Activated T-helper 2 cell treated with anti-CD3 and anti-CD28 coated beads, Interferon-gamma antibody, Interleukin-2, Interleukin-4, amounts not matched to agents 10 μg/mL and 5 μg/mL and 100 μg/mL, durations not matched to agents 14 hours and 24 hours and 36 hours (primary cell): ENCODE measurements at regions not wholly inside any gene's neighbourhood (a gene's known extent, or its start where the extent isn't known, plus 50 kb on each side); places are given as distances from the start of the nearest gene placed in this dataset.

Source experiments
- DNase-seq: peaks from one replicate; pipeline ENCODE4 v3.0.0; 2021; ENCODE audit warnings: low spot score
- H3K27ac Mint-ChIP-seq: one replicate; pipeline ENCODE4 v1.8.0; 2021; ENCODE audit warnings: mixed read lengths
- H3K27me3 Mint-ChIP-seq: one replicate; pipeline ENCODE4 v1.8.0; 2021; ENCODE audit warnings: low read depth, mixed read lengths
- H3K36me3 Mint-ChIP-seq: one replicate; pipeline ENCODE4 v1.8.0; 2021; ENCODE audit warnings: low read depth, mixed read lengths
- H3K4me1 Mint-ChIP-seq: one replicate; pipeline ENCODE4 v1.8.0; 2021; ENCODE audit warnings: low read depth, mixed read lengths
- H3K4me3 Mint-ChIP-seq: one replicate; pipeline ENCODE4 v1.8.0; 2021; ENCODE audit warnings: low read depth, mild to moderate bottlenecking, moderate library complexity, mixed read lengths
- H3K9me3 Mint-ChIP-seq: one replicate; pipeline ENCODE4 v1.8.0; 2021; ENCODE audit warnings: mixed read lengths
- intact Hi-C: fragments of 100-400 bp; cut with micrococcal nuclease; formaldehyde crosslinking; loops from one replicate; pipeline ENCODE4 v1.15.1; 2023

DNA sequence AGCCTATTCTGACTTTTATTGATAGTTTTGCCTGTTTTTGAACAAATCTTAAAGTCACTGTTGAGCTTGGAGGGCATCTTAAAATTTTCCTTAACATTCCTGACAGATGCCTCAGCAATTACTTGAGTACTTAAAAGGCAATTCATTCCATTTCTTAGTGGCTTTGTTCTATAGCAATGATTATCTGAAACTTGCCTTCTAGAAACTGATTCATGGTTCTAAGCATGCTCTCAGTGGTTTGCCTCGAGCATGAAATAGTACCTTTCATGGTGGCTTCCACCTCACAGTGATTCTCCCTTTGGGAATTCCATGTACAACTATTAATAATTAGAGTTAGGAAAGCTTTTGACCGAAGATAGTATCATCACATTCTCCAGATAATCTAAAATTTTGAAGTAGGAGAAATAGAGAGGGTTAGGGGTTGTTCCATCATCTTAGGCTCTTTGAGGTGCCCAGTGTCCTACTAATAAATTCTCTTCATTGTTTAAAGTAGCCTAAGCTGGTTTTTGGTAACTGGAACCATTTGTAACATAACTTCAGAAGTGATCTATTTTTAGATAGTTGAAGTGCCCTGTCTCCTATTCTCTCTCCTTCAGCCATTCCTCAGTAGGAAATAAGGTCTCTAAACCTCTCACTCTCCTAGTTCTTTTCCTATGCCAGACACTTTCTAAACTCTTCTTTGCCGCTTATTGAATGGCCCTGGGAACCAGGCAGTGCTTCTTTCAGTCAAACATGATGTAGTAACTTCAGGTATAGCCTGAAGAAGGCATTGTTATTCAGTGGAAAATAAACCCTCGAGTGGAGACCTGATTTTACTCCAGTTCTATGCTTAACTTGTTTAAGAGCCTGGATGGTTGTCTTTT is 156.1 kb downstream of the HAUS1 start:
- peaks cover 67% of the 10 kb centered on the region for H3K36me3 Mint-ChIP-seq
- H3K27ac Mint-ChIP-seq = no peak overlapping the region
- peaks cover 47% of the 10 kb centered on the region for H3K4me1 Mint-ChIP-seq
- H3K4me3 Mint-ChIP-seq = no peak overlapping the region
- H3K9me3 Mint-ChIP-seq = no peaks in the 10 kb centered on the region
- intact Hi-C loops = no loop called here
- no peak for DNase-seq
- H3K27me3 Mint-ChIP-seq = no peaks in the 10 kb centered on the region

DNA sequence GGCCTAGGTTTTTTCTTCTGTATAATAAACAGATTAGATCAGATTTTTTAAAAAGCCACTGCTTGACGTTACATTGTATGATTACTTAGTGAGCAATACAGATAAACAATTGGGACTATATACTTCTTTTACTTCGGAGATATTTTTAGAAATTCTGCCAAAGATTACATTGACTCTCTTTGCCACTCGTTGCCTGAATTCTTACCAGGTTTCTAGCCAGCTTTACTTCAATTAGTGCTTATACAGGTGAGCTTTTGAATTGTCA is 156.6 kb downstream of the HAUS1 start:
- intact Hi-C loops = no loop called here
- no peaks in the 10 kb centered on the region for H3K9me3 Mint-ChIP-seq
- no peaks in the 10 kb centered on the region for H3K27me3 Mint-ChIP-seq
- H3K4me1 Mint-ChIP-seq = peaks cover 48% of the 10 kb centered on the region
- H3K4me3 Mint-ChIP-seq = no peak overlapping the region
- peaks cover 69% of the 10 kb centered on the region for H3K36me3 Mint-ChIP-seq
- H3K27ac Mint-ChIP-seq = no peak overlapping the region
- no peak for DNase-seq

DNA sequence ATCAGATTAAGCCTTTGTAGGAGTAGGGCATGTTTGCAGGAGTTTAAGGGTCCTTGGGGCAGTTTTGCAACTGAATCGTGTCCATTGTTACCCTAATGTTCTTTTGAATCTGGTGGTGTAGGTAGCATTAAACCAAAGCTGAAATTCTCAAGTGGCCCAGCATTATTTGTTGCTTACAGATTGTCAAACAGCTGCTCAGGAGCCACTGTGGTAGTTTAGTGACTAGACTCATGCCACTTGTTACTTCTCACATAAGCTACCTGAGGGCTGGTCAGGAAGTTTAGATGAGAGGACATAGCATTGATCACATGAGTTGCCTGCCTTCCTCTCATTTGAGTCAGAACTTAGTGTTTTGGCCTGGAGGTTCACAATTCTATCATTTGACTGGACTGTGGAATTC is 157.6 kb downstream of the HAUS1 start:
- intact Hi-C loops = no loop called here
- Mint-ChIP-seq H3K4me1 (peaks cover 48% of the 10 kb centered on the region), H3K36me3 (peaks cover 65% of the 10 kb centered on the region), H3K27me3 (no peaks in the 10 kb centered on the region), H3K27ac (no peak overlapping the region), H3K4me3 (no peak overlapping the region), H3K9me3 (no peaks in the 10 kb centered on the region)
- DNase-seq = no peak

DNA sequence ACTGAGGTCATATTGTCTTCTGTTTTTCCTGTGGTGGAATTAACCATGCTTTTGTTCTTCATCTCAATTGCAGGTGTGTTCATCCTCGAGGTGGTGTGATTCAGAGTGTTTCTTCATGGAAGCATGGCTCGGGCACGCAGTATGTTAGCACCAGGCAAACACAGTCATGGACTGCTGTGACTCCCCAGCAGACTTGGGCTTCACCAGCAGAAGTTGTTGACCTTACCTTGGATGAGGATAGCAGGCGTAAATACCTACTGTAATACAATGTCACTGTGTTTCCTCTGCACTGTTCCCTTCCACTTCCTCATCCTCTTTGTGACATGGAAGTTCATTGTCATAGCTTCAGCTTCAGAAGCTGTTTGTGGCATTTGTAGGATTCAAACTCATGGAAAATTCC is 158.7 kb downstream of the HAUS1 start:
- no peak for DNase-seq
- Mint-ChIP-seq H3K4me1 (peaks cover 52% of the 10 kb centered on the region), H3K36me3 (peaks cover 63% of the 10 kb centered on the region), H3K4me3 (no peak overlapping the region), H3K27ac (peak overlapping the region; percentile 60), H3K9me3 (no peaks in the 10 kb centered on the region), H3K27me3 (no peaks in the 10 kb centered on the region)
- intact Hi-C loops = no loop called here

DNA sequence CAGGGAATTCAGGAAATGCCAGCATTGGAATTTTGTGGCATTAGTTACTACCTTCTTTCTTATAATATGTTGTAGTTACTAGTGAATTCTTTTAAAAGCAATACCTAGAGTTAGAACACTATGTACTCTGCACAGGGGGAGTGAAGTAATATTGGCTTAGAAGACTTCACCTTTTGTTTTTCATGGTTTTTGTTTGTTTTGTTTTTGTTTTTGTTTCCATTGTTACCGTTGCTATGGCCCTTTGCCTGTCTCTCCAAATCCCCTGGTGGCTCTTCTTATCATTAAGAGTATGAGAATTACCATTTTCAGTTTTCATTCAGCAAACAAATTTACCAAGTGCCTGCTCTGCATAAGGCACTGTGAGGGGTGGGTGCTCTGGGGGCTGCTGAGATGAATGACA is 160.1 kb downstream of the HAUS1 start:
- Mint-ChIP-seq H3K4me1 (peaks cover 61% of the 10 kb centered on the region), H3K27ac (peak overlapping the region; percentile 42), H3K36me3 (peaks cover 74% of the 10 kb centered on the region), H3K9me3 (no peaks in the 10 kb centered on the region), H3K27me3 (no peaks in the 10 kb centered on the region), H3K4me3 (no peak overlapping the region)
- no peak for DNase-seq
- intact Hi-C loops = no loop called here

DNA sequence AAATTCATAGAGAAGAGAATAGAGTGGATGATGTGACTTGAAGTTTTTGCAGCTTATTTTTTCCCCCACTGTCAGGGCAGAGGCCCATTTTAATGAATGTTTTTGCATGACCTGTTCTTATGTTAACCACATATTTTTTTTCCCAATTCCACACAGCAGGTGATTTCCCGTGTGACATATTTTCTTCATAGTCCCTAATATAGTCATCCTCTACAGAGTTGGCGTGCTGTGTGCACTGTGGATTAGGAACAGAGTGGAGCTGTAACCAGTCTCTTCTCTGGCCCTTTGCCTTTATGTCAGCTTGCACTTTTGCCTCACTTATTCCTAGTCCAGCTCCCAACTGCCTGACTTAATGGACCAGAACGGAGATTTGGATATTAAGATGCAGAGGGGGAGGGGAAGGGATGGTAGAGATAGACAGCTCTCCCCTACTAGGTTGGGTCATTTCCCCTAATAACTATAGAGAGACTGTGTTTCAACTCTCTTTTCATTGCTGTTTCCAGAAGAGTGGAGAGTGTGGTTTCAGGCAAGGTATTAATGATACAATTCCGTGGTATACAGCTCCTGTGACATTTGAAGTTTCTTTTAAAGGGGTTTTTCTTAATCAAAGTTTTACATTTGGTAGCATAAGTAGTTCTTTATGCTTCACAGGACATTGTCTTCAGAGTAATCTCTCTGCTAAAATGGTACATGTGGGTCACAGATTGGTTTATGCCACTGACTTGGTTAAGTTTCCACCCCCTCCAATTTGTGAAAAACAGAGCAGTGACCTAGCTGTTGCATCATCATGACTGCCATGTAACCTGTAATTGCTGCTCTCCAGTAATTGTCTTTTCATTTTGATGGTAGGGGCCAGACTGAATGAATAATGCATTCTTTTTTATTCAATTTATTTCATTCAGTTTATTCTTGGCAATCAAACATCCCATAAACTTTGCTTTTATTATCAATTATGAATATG is 161.3 kb downstream of the HAUS1 start:
- H3K27me3 Mint-ChIP-seq = no peaks in the 10 kb centered on the region
- H3K36me3 Mint-ChIP-seq = peaks cover 68% of the 10 kb centered on the region
- intact Hi-C loops = no loop called here
- H3K9me3 Mint-ChIP-seq = no peaks in the 10 kb centered on the region
- no peak overlapping the region for H3K4me3 Mint-ChIP-seq
- DNase-seq = no peak
- peaks cover 56% of the 10 kb centered on the region for H3K4me1 Mint-ChIP-seq
- peak overlapping the region; percentile 50 for H3K27ac Mint-ChIP-seq

DNA sequence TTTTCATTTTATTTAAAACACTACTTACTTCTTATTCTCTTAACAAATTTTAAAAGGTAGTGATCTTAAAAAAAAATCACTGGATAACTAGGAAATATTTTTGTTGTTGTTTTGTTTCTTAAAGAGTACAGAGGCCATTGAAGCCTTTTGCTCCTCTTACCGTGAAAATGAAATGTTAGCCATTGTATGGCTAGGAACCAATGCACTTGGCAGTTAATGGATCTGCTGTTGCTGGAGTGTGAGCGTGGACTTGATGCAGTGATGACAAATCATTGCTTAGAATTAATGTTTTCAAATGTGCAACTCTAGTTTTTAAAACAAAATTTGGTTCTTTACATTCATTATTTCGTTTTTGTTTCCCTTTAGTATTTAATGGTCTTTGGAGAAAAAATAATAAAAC is 162.3 kb downstream of the HAUS1 start:
- peaks cover 53% of the 10 kb centered on the region for H3K4me1 Mint-ChIP-seq
- intact Hi-C loops = no loop called here

DNA sequence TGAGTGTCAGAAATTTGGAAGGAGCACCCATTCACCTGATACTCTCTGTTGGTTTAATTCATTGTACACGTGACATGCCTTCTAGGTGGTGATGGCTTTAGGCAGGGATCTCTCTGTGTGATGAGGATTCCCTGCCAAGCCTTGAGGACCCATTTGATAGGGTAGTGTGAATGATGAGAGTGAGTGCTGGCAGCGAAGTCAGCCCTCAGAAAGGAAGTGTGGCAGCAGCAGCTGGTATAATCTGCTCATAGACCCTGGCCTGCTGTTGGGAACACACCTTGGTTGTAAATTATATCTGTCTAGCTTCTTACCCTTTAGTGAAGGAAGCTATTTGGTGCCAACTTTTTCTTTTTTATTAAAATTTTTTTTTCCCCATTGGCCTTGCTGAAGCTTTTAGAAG is 164.5 kb downstream of the HAUS1 start:
- H3K4me1 Mint-ChIP-seq = peaks cover 42% of the 10 kb centered on the region
- H3K9me3 Mint-ChIP-seq = no peaks in the 10 kb centered on the region
- no peak overlapping the region for H3K4me3 Mint-ChIP-seq
- DNase-seq = no peak
- peaks cover 49% of the 10 kb centered on the region for H3K36me3 Mint-ChIP-seq
- no peaks in the 10 kb centered on the region for H3K27me3 Mint-ChIP-seq
- intact Hi-C loops = no loop called here
- H3K27ac Mint-ChIP-seq = no peak overlapping the region

More for the DNA sequence above, 162.3 kb downstream of the HAUS1 start:
- Mint-ChIP-seq H3K9me3 (no peaks in the 10 kb centered on the region), H3K4me3 (no peak overlapping the region), H3K36me3 (peaks cover 69% of the 10 kb centered on the region), H3K27ac (no peak overlapping the region), H3K27me3 (no peaks in the 10 kb centered on the region)
- DNase-seq = no peak

DNA sequence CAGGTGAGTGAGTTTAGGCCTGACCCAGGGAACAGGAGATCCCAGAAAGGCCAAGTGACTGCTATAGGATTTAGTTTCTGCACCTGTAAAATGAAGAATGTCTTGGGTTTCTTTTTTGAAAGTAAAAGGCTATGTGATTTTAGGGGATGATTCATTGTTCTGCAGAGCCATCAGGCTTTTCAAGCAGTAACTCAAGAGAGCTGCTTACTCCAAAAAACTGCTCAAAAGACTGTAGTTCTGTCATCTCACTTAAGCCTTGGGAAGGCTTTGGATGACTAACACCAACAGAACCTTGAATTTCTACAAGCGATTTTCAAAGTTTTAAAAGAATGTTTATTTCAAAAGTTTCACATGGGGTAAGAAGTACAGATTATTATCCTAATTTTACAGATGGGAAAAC is 165.1 kb downstream of the HAUS1 start:
- intact Hi-C loops = no loop called here
- peaks cover 38% of the 10 kb centered on the region for H3K4me1 Mint-ChIP-seq
- H3K4me3 Mint-ChIP-seq = no peak overlapping the region
- no peaks in the 10 kb centered on the region for H3K27me3 Mint-ChIP-seq
- no peaks in the 10 kb centered on the region for H3K9me3 Mint-ChIP-seq
- H3K27ac Mint-ChIP-seq = peak overlapping the region; percentile 34
- no peak for DNase-seq
- H3K36me3 Mint-ChIP-seq = peaks cover 43% of the 10 kb centered on the region

DNA sequence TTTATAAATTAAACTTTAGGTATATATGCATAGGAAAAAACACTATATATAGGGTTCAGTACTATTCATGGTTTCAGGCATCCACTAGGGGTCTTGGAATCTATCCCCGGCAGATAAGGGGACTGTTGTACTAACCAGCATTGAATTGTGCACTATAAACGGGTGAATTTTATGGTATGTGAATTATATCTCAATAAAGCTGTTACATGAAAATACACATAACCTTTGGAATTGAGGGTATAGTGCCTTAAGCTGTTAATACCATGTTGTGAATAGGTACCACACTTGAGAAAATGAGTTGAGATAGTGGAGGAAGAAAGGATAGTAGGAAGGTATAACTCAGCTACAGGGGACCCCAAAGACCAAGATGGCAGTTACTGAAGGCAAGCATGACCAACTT is 167.3 kb downstream of the HAUS1 start:
- Mint-ChIP-seq H3K4me1 (peaks cover 21% of the 10 kb centered on the region), H3K36me3 (peaks cover 27% of the 10 kb centered on the region), H3K4me3 (no peak overlapping the region), H3K27me3 (no peaks in the 10 kb centered on the region), H3K9me3 (no peaks in the 10 kb centered on the region), H3K27ac (no peak overlapping the region)
- intact Hi-C loops = no loop called here
- DNase-seq = no peak

DNA sequence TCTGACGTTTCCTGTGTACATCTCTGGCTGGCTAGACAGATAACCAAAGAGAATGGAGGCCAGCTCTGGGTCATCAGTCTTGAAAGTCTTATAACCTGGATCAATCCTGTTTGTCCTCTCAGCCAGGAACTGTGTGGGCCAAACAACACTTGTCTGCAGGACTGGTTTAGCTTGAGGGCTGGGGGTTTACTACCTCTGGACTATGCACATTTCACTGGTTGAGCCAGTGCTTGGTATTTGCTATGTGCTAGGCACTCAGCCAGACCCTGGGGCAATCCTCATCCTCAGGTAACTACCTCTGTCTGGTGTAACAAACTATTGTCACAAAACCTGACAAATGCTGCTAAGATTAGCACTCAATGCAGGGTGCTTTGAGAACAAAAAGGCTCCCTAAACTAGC is 169.7 kb downstream of the HAUS1 start:
- intact Hi-C loops = no loop called here
- Mint-ChIP-seq H3K4me1 (peaks cover 17% of the 10 kb centered on the region), H3K27ac (no peak overlapping the region), H3K9me3 (no peaks in the 10 kb centered on the region), H3K4me3 (no peak overlapping the region), H3K36me3 (peaks cover 12% of the 10 kb centered on the region), H3K27me3 (no peaks in the 10 kb centered on the region)
- no peak for DNase-seq

DNA sequence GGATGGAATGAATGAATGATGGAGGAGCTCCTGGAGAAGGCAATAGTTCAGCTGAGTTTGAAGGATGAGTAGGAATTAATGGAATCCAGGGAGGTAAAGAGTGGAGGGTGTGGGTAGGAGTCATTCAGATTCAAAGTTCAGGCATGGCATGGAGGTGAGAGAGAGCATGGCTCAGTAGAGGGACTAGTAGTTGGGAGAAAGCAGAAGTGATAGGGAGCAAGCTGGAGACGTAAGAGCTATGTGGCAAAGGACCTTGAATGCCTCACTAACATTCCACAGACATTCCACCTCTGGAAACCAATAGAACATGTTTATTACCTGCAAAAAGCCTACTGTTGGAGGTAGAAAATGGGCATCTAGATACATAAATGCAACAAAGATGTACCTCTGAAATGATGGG is 170.1 kb downstream of the HAUS1 start:
- intact Hi-C loops = no loop called here
- Mint-ChIP-seq H3K4me1 (peaks cover 14% of the 10 kb centered on the region), H3K27me3 (no peaks in the 10 kb centered on the region)

DNA sequence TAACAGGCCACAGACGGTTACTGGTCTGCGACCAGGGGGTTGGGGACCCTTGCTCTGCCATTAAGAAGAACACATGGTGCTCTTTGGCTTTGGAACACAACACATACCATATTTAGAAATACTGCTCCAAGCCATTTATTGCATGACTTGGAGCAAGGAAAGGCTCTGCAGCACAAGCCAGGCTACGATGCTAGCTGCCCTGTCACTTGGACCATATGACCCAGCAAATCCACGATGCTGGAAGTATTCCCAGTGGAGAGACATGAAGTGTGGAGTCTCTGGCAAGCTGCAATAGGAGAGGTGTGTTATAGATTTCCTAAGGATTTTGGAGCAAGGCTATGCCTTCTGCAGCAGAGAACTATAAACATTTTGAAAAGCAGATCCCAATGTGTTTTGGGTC is 171.2 kb downstream of the HAUS1 start:
- no peaks in the 10 kb centered on the region for H3K9me3 Mint-ChIP-seq
- H3K27ac Mint-ChIP-seq = no peak overlapping the region
- H3K4me3 Mint-ChIP-seq = no peak overlapping the region
- H3K27me3 Mint-ChIP-seq = no peaks in the 10 kb centered on the region
- DNase-seq = no peak
- peaks cover 11% of the 10 kb centered on the region for H3K4me1 Mint-ChIP-seq
- intact Hi-C loops = no loop called here
- H3K36me3 Mint-ChIP-seq = peaks cover 6% of the 10 kb centered on the region

More for the DNA sequence above, 170.1 kb downstream of the HAUS1 start:
- no peak overlapping the region for H3K27ac Mint-ChIP-seq
- peaks cover 8% of the 10 kb centered on the region for H3K36me3 Mint-ChIP-seq
- no peak for DNase-seq
- H3K9me3 Mint-ChIP-seq = no peaks in the 10 kb centered on the region
- H3K4me3 Mint-ChIP-seq = no peak overlapping the region
